HG03432 (cell line): ENCODE measurements at regions not wholly inside any gene's neighbourhood (a gene's known extent, or its start where the extent isn't known, plus 50 kb on each side); places are given as distances from the start of the nearest gene placed in this dataset.

Experiments used
- ATAC-seq: cut with Tn5 transposase; IDR thresholded peaks from one replicate; pipeline ENCODE4 v1.9.1; 2021; ENCODE audit warnings: mild to moderate bottlenecking, moderate library complexity; ENCODE audit not compliant: unreplicated experiment

DNA sequence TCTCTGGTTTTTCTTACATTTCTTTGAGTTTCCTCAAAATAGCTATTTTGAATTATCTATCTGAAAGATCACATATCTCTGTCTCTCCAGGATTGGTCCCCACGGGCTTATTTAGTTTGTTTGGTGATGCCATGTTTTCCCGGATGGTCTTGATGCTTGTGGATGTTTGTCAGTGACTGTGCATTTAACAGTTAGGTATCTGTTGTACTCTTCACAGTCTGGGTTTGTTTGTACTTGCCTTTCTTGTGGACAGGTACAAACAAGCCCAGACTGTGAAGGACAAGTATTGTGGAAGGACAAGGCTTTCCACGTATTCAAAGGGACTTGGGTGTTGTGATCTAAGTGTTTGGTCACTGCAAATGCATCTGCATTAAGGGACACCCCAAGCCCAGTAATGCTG, 49.9 kb upstream of the TOP1 start:
- no peak for ATAC-seq
